DND-41 (cell line): ENCODE measurements at regions not wholly inside any gene's neighbourhood (a gene's known extent, or its start where the extent isn't known, plus 50 kb on each side); places are given as distances from the start of the nearest gene placed in this dataset.

Source experiments
- ATAC-seq: fragments of 200-7000 bp; cut with Tn5 transposase; 3 replicates; pipeline ENCODE4 v1.9.1; 2021; ENCODE audit warnings: low read depth; ENCODE audit not compliant: insufficient read depth
- DNase-seq: peaks from one replicate; pipeline ENCODE4 v3.0.0-alpha.2; 2020
- H2AFZ ChIP-seq: 2 replicates; pipeline ENCODE4 v1.6.0; 2012; ENCODE audit warnings: low read depth, low read length
- H3K27ac ChIP-seq: 2 replicates; pipeline ENCODE4 v1.5.1; 2012; ENCODE audit warnings: low read length, inconsistent platforms
- H3K27me3 ChIP-seq: fragments of 200-600 bp; sonication (generic); 2 replicates; pipeline ENCODE4 v1.6.0; 2012; ENCODE audit warnings: low read length, mild to moderate bottlenecking, inconsistent platforms; ENCODE audit not compliant: insufficient read depth, poor library complexity
- H3K36me3 ChIP-seq: 2 replicates; pipeline ENCODE4 v1.5.1; 2012; ENCODE audit warnings: low read length, inconsistent platforms; ENCODE audit not compliant: insufficient read depth
- H3K4me1 ChIP-seq: 2 replicates; pipeline ENCODE4 v1.5.1; 2012; ENCODE audit warnings: mild to moderate bottlenecking, low read length; ENCODE audit not compliant: insufficient read depth
- H3K4me2 ChIP-seq: 2 replicates; pipeline ENCODE4 v1.6.0; 2012; ENCODE audit warnings: mild to moderate bottlenecking, moderate library complexity, low read length, inconsistent platforms; ENCODE audit not compliant: insufficient read depth
- H3K4me3 ChIP-seq, 2 experiments: fragments of 200-600 bp in 1 of 2; shearing (Covaris generic) in 1 of 2; 2 replicates each; pipeline ENCODE4 v1.5.1; 2012 to 2016; ENCODE audit warnings: inconsistent platforms in 2 of 2, low read length in 2 of 2, mild to moderate bottlenecking in 2 of 2, low read depth in 1 of 2, moderate library complexity in 1 of 2
- H3K79me2 ChIP-seq: 2 replicates; pipeline ENCODE4 v1.6.0; 2012; ENCODE audit warnings: low read length, inconsistent platforms; ENCODE audit not compliant: insufficient read depth
- H3K9ac ChIP-seq: 2 replicates; pipeline ENCODE4 v1.6.0; 2012; ENCODE audit warnings: low read depth, mild to moderate bottlenecking, inconsistent platforms, low read length, moderate library complexity
- H3K9me3 ChIP-seq: 2 replicates; pipeline ENCODE4 v1.5.1; 2012; ENCODE audit warnings: low read length, moderate library complexity, mild to moderate bottlenecking, inconsistent platforms; ENCODE audit not compliant: insufficient read depth, severe bottlenecking
- H4K20me1 ChIP-seq: 2 replicates; pipeline ENCODE4 v1.6.0; 2012; ENCODE audit warnings: low read length; ENCODE audit not compliant: insufficient read depth
- CTCF ChIP-seq: IDR thresholded peaks from 2 replicates; pipeline ENCODE4 v1.5.1; 2012; ENCODE audit warnings: borderline replicate concordance, low read length, moderate library complexity, mild to moderate bottlenecking; ENCODE audit not compliant: poor library complexity, severe bottlenecking; ENCODE audit errors: extremely low read depth
- EZH2 ChIP-seq: IDR thresholded peaks from 3 replicates; pipeline ENCODE4 v1.6.1; 2012; ENCODE audit warnings: borderline replicate concordance, low read depth, mild to moderate bottlenecking, moderate library complexity, low read length, inconsistent platforms; ENCODE audit not compliant: severe bottlenecking

- Histone ChIP-seq H3K27ac (no peak overlapping the region), H3K4me3 (no peak overlapping the region), H3K36me3 (no peaks in the 10 kb centered on the region), H3K9ac (no peak overlapping the region), H2AFZ (no peak overlapping the region), H3K4me2 (no peak overlapping the region), H3K27me3 (no peaks in the 10 kb centered on the region), H4K20me1 (no peaks in the 10 kb centered on the region), H3K4me1 (no peaks in the 10 kb centered on the region), H3K79me2 (no peaks in the 10 kb centered on the region), H3K9me3 (peaks cover 4% of the 10 kb centered on the region)
- no peak for ATAC-seq
- DNase-seq, result no peak
- TF ChIP-seq EZH2 (no peak), CTCF (no peak)
Observed at GRCh38 chr17:77656054-77656453, 302.4 kb upstream of the TNRC6C start.

GRCh38 chr17:77657839-77658238 lies 300.7 kb upstream of the TNRC6C start:
- Histone ChIP-seq H4K20me1 (no peaks in the 10 kb centered on the region), H3K36me3 (no peaks in the 10 kb centered on the region), H3K9ac (no peak overlapping the region), H3K79me2 (no peaks in the 10 kb centered on the region), H2AFZ (no peak overlapping the region), H3K4me2 (no peak overlapping the region), H3K4me3 (no peak overlapping the region), H3K27me3 (no peaks in the 10 kb centered on the region), H3K4me1 (no peaks in the 10 kb centered on the region), H3K9me3 (peaks cover 4% of the 10 kb centered on the region), H3K27ac (no peak overlapping the region)
- DNase-seq (no peak), ATAC-seq (no peak)
- TF ChIP-seq CTCF (no peak), EZH2 (no peak)

GRCh38 chr17:77660524-77660923 lies 298.0 kb upstream of the TNRC6C start:
- ATAC-seq, result no peak
- Histone ChIP-seq H3K9ac (no peak overlapping the region), H4K20me1 (no peaks in the 10 kb centered on the region), H3K4me3 (no peak overlapping the region), H3K4me2 (no peak overlapping the region), H2AFZ (no peak overlapping the region), H3K36me3 (no peaks in the 10 kb centered on the region), H3K79me2 (no peaks in the 10 kb centered on the region), H3K4me1 (no peaks in the 10 kb centered on the region), H3K27me3 (no peaks in the 10 kb centered on the region), H3K27ac (no peak overlapping the region), H3K9me3 (peaks cover 4% of the 10 kb centered on the region)
- DNase-seq, result no peak
- TF ChIP-seq CTCF (no peak), EZH2 (no peak)

GRCh38 chr17:77662833-77663232 lies 295.7 kb upstream of the TNRC6C start:
- Histone ChIP-seq H3K36me3 (no peaks in the 10 kb centered on the region), H3K9ac (no peak overlapping the region), H4K20me1 (no peaks in the 10 kb centered on the region), H3K4me3 (no peak overlapping the region), H3K79me2 (no peaks in the 10 kb centered on the region), H3K4me2 (no peak overlapping the region), H3K4me1 (peaks cover 23% of the 10 kb centered on the region), H3K9me3 (peaks cover 4% of the 10 kb centered on the region), H2AFZ (no peak overlapping the region), H3K27ac (no peak overlapping the region), H3K27me3 (no peaks in the 10 kb centered on the region)
- no peak for ATAC-seq
- TF ChIP-seq EZH2 (no peak), CTCF (no peak)
- no peak for DNase-seq
